HL-60 (cell line): ENCODE measurements at regions not wholly inside any gene's neighbourhood (a gene's known extent, or its start where the extent isn't known, plus 50 kb on each side); places are given as distances from the start of the nearest gene placed in this dataset.

Source experiments
- DNase-seq, 2 experiments: peaks; one replicate each; pipeline ENCODE4 v3.0.0-alpha.2; 2010 to 2020; ENCODE audit warnings: low read depth in 1 of 2, low spot score in 1 of 2
- H3K27ac ChIP-seq: fragments of 250-450 bp; sonication (Bioruptor Pico); replicated peaks from 2 replicates; pipeline ENCODE4 v1.5.1; 2020; ENCODE audit warnings: mild to moderate bottlenecking, moderate library complexity
- H3K27me3 ChIP-seq: fragments of 250-450 bp; sonication (Bioruptor Pico); 2 replicates; pipeline ENCODE4 v1.5.1; 2021; ENCODE audit warnings: mild to moderate bottlenecking, moderate library complexity; ENCODE audit not compliant: insufficient read depth, poor library complexity, severe bottlenecking
- H3K4me3 ChIP-seq: replicated peaks from 2 replicates; pipeline ENCODE4 v1.5.1; 2011; ENCODE audit warnings: mild to moderate bottlenecking, control low read depth, low read length; ENCODE audit not compliant: insufficient read depth
- GABPA ChIP-seq: IDR thresholded peaks from 2 replicates; pipeline ENCODE4 v1.6.1; 2012; ENCODE audit warnings: low read depth
- POLR2AphosphoS5 ChIP-seq: IDR thresholded peaks from 2 replicates; pipeline ENCODE4 v1.6.1; 2012; ENCODE audit warnings: low read depth
- REST ChIP-seq: IDR thresholded peaks from 2 replicates; pipeline ENCODE4 v1.6.1; 2012; ENCODE audit warnings: low read depth; ENCODE audit not compliant: insufficient replicate concordance
- SPI1 ChIP-seq: IDR thresholded peaks from 2 replicates; pipeline ENCODE4 v1.6.1; 2012; ENCODE audit warnings: low read depth, mild to moderate bottlenecking, borderline replicate concordance
- TF ChIP-seq, protein P1 (sequence below): IDR thresholded peaks from one replicate; pipeline ENCODE4 v1.5.1; 2011; ENCODE audit warnings: low read length, control low read depth, inconsistent platforms; ENCODE audit not compliant: insufficient read depth

DNA sequence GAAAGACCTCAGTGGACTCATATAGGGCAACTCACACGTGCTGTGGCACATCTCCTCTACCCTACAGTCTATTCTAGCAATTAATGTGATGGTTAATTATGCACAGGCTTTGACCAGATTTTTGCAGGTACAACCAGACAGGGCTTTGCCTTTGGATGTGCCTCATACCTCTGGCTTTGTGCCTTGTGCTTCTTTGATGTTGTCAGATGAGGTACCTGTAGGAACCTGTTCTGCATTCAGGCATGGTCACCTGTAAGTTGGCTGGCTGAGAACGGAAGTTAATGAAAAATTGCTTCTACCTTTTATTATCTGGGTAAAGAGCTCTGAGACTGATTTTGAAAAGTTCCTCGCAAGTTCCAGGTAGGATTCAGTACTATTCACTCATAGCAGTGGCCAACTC, 462.9 kb upstream of the ZFHX3 start:
- DNase-seq = no peak
- H3K27ac ChIP-seq = no peak overlapping the region
- TF ChIP-seq SPI1 (no peak), GABPA (no peak), POLR2AphosphoS5 (no peak), REST (no peak)
- TF ChIP-seq, protein P1, sequence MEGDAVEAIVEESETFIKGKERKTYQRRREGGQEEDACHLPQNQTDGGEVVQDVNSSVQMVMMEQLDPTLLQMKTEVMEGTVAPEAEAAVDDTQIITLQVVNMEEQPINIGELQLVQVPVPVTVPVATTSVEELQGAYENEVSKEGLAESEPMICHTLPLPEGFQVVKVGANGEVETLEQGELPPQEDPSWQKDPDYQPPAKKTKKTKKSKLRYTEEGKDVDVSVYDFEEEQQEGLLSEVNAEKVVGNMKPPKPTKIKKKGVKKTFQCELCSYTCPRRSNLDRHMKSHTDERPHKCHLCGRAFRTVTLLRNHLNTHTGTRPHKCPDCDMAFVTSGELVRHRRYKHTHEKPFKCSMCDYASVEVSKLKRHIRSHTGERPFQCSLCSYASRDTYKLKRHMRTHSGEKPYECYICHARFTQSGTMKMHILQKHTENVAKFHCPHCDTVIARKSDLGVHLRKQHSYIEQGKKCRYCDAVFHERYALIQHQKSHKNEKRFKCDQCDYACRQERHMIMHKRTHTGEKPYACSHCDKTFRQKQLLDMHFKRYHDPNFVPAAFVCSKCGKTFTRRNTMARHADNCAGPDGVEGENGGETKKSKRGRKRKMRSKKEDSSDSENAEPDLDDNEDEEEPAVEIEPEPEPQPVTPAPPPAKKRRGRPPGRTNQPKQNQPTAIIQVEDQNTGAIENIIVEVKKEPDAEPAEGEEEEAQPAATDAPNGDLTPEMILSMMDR = no peak
- no peaks in the 10 kb centered on the region for H3K27me3 ChIP-seq
- H3K4me3 ChIP-seq = no peak overlapping the region

- Histone ChIP-seq H3K27me3 (no peaks in the 10 kb centered on the region), H3K27ac (no peak overlapping the region), H3K4me3 (no peak overlapping the region)
- no peak for DNase-seq
- TF ChIP-seq SPI1 (no peak), POLR2AphosphoS5 (no peak), REST (no peak), GABPA (no peak)
- TF ChIP-seq, protein P1 = no peak
Observed at GRCh38 chr16:73506568-73507056, 458.7 kb upstream of the ZFHX3 start.

GRCh38 chr16:73505577-73505976, 457.6 kb upstream of the ZFHX3 start:
- TF ChIP-seq, protein P1 = no peak
- no peak for TF ChIP-seq REST
- TF ChIP-seq POLR2AphosphoS5 = no peak
- TF ChIP-seq GABPA = no peak
- no peak for TF ChIP-seq SPI1
- no peak overlapping the region for H3K27ac ChIP-seq
- no peaks in the 10 kb centered on the region for H3K27me3 ChIP-seq
- no peak for DNase-seq
- no peak overlapping the region for H3K4me3 ChIP-seq
